ENCODE measurements at regions not wholly inside any gene's neighbourhood (a gene's known extent, or its start where the extent isn't known, plus 50 kb on each side); places are given as distances from the start of the nearest gene placed in this dataset.

- no peak for DNase-seq (ENCODE audit: low spot score)
- Histone ChIP-seq H3K79me2 (ENCODE audit: low read depth) (no peaks in the 10 kb centered on the region), H3K36me3 (no peaks in the 10 kb centered on the region), H3K4me1 (no peaks in the 10 kb centered on the region), H3K27me3 (no peaks in the 10 kb centered on the region), H3F3A (ENCODE audit: low read depth) (no peaks in the 10 kb centered on the region), H3K9ac (no peak overlapping the region), H3K4me2 (no peak overlapping the region), H3K4me3 (no peak overlapping the region), H3K9me3 (ENCODE audit: low read depth) (no peaks in the 10 kb centered on the region), H2AFZ (replicated peaks) (no peak overlapping the region), H4K20me1 (ENCODE audit: low read depth) (no peaks in the 10 kb centered on the region), H3K27ac (no peak overlapping the region)
- H3K4me1 Mint-ChIP-seq, result no peaks in the 10 kb centered on the region
- H3K36me3 Mint-ChIP-seq, result no peaks in the 10 kb centered on the region
- TF ChIP-seq EZH2phosphoT487 (IDR thresholded peaks at IDR 0.05) (no peak), CTCF (IDR thresholded peaks at IDR 0.05) (no peak), EZH2 (IDR thresholded peaks at IDR 0.05) (no peak)
- H3K27ac Mint-ChIP-seq, result no peak overlapping the region
- H3K9me3 Mint-ChIP-seq, result peaks cover 3% of the 10 kb centered on the region
- H3K4me3 Mint-ChIP-seq, result no peak overlapping the region
- H3K27me3 Mint-ChIP-seq (ENCODE audit: insufficient read depth, low read depth), result no peaks in the 10 kb centered on the region
Measured at GRCh38 chr3:39754549-39754948, 54.9 kb upstream of the MYRIP start.

GRCh38 chr3:39755100-39755499, 54.3 kb upstream of the MYRIP start:
- Mint-ChIP-seq H3K9me3 (peaks cover 3% of the 10 kb centered on the region), H3K36me3 (no peaks in the 10 kb centered on the region), H3K27ac (no peak overlapping the region), H3K4me1 (no peaks in the 10 kb centered on the region), H3K27me3 (ENCODE audit: insufficient read depth, low read depth) (no peaks in the 10 kb centered on the region), H3K4me3 (no peak overlapping the region)
- Histone ChIP-seq H3F3A (ENCODE audit: low read depth) (no peaks in the 10 kb centered on the region), H3K9me3 (ENCODE audit: low read depth) (no peaks in the 10 kb centered on the region), H3K27ac (no peak overlapping the region), H2AFZ (replicated peaks) (no peak overlapping the region), H3K4me1 (no peaks in the 10 kb centered on the region), H3K9ac (no peak overlapping the region), H4K20me1 (ENCODE audit: low read depth) (no peaks in the 10 kb centered on the region), H3K27me3 (no peaks in the 10 kb centered on the region), H3K79me2 (ENCODE audit: low read depth) (no peaks in the 10 kb centered on the region), H3K4me2 (no peak overlapping the region), H3K4me3 (no peak overlapping the region), H3K36me3 (no peaks in the 10 kb centered on the region)
- no peak for DNase-seq (ENCODE audit: low spot score)
- TF ChIP-seq CTCF (IDR thresholded peaks at IDR 0.05), result no peak
- TF ChIP-seq EZH2phosphoT487 (IDR thresholded peaks at IDR 0.05), result no peak
- no peak for TF ChIP-seq EZH2 (IDR thresholded peaks at IDR 0.05)

GRCh38 chr3:39757307-39757706, 52.1 kb upstream of the MYRIP start:
- H2AFZ ChIP-seq (replicated peaks), result no peak overlapping the region
- no peaks in the 10 kb centered on the region for H3K27me3 Mint-ChIP-seq (ENCODE audit: insufficient read depth, low read depth)
- H3K4me1 ChIP-seq, result no peaks in the 10 kb centered on the region
- no peak overlapping the region for H3K9ac ChIP-seq
- no peaks in the 10 kb centered on the region for H3K4me1 Mint-ChIP-seq
- no peaks in the 10 kb centered on the region for H3K27me3 ChIP-seq
- DNase-seq (ENCODE audit: low spot score), result no peak
- no peaks in the 10 kb centered on the region for H3K79me2 ChIP-seq (ENCODE audit: low read depth)
- no peaks in the 10 kb centered on the region for H3F3A ChIP-seq (ENCODE audit: low read depth)
- no peaks in the 10 kb centered on the region for H4K20me1 ChIP-seq (ENCODE audit: low read depth)
- H3K4me2 ChIP-seq, result no peak overlapping the region
- peaks cover 3% of the 10 kb centered on the region for H3K9me3 Mint-ChIP-seq
- H3K27ac Mint-ChIP-seq, result no peak overlapping the region
- H3K36me3 Mint-ChIP-seq, result no peaks in the 10 kb centered on the region
- no peaks in the 10 kb centered on the region for H3K36me3 ChIP-seq
- H3K27ac ChIP-seq, result no peak overlapping the region
- no peak overlapping the region for H3K4me3 Mint-ChIP-seq
- no peak overlapping the region for H3K4me3 ChIP-seq
- no peak for TF ChIP-seq EZH2 (IDR thresholded peaks at IDR 0.05)
- TF ChIP-seq EZH2phosphoT487 (IDR thresholded peaks at IDR 0.05), result no peak
- TF ChIP-seq CTCF (IDR thresholded peaks at IDR 0.05), result no peak
- H3K9me3 ChIP-seq (ENCODE audit: low read depth), result no peaks in the 10 kb centered on the region

All from neural progenitor cell (in vitro differentiated cells).